ENCODE measurements at regions not wholly inside any gene's neighbourhood (a gene's known extent, or its start where the extent isn't known, plus 50 kb on each side); places are given as distances from the start of the nearest gene placed in this dataset.
A peak's percentile ranks its signal among the peaks of the same experiment; 100 is the strongest.
"Not testable (repeated sequence)": the region's sequence is repeated elsewhere in the genome, so short reads cannot be mapped to it uniquely, and the experiment has no call there.

DNA sequence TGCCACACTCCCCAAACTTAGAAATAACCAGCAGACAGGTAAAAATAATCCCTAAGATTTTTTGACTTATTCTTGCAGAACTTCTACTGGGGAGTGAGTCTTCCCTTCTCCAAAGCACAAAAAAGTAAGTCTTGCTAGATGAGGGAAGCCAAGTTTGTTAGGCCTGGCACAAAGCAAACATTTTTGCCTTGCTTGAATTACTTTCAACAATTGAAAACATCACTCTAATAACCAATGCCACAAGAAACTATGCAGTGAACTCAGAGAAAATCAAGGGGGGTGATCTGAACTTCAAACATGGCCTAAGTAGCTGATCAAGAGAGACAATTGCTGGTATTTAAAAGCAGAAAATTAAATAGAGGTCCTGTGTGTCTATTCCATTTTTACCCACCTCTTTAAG lies 123.6 kb upstream of the SLC1A3 start:
- DNase-seq, result no peak

DNA sequence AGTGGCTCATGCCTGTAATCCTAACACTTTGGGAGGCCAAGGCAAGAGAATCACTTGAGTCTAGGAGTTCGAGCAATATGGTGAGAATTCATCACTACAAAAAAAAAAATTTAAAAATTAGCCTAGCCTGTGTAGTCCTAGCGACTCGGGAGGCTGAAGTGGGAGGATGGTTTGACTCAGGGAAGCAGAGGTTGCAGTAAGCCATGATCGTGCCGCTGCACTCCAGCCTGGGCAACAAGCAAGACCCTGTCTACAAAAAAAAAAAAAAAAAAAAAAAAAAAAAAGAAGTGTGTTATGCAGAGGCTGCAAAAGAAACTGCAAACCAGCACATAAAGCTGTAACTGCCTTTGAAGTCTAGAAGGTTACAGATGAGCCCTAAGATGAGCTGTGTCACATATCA lies 116.9 kb upstream of the SLC1A3 start:
- no peak for DNase-seq

DNA sequence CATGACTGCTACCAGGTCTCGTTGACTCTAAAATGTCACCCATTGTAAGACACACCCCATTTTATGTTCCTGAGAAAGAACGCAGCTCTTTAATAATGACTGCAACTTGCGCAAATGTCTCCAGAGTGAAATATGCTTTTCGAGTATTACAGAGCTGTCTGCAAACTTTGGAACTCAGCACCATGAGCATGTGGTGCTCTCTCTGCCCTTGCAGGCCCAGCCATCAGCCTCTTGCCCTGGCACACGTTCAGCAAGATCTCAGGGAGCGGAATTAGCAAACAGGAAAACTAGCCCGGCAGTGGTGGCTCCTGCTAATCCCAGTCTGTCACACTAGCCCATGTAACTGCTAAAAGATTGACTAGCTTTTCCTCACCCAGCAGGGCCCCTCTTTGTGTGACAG lies 114.5 kb upstream of the SLC1A3 start:
- DNase-seq, result no peak

DNA sequence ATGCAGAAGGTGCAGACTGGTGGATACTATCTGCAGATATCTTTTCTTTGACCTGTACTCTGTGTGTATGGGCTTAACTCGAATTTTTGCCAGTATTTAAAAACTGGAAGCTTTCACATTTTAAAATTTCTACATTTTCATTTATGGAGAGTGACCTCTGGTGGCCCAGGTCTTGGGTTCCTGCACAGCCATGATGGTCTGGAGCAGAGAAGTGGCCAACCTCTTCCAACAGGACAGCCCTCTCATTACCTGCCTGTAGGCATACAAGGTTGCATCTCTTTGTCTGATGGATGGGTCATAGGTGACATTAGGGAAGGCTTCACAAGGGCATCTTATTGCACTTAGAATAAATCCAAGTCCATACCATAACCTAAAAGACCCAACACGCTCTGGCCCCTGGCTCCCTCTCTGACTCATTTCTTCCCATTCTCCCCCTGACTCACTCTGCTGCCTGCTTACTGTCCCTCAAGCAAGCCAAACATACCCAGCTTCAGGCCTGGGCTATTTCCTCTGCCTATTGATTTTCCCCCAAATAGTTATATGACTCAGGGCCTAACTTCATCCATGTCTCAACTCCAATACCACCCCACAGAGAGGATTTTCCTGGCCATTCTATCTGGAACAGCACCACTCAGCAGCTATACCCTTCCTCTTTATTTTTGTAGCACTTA lies 113.3 kb upstream of the SLC1A3 start:
- DNase-seq, result no peak

DNA sequence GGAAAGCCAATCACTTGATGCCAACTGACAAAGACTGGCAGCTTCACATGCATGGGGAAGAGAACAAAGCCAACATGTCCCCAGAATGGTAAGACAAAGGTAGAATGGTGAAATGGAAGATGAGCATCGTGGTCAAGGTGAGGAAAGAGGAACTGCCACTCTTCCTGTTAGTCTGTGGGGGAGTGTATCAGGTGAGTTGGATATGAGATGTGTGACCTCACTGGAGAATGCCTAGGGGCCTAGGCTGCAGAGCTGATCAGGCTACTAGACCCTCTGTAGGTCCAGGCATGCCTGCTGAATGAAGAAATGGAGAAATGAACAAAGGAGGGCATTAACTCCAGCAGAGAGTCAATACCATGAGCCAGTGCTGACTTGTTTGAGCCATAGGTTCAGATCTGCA lies 112.4 kb upstream of the SLC1A3 start:
- DNase-seq, result no peak

DNA sequence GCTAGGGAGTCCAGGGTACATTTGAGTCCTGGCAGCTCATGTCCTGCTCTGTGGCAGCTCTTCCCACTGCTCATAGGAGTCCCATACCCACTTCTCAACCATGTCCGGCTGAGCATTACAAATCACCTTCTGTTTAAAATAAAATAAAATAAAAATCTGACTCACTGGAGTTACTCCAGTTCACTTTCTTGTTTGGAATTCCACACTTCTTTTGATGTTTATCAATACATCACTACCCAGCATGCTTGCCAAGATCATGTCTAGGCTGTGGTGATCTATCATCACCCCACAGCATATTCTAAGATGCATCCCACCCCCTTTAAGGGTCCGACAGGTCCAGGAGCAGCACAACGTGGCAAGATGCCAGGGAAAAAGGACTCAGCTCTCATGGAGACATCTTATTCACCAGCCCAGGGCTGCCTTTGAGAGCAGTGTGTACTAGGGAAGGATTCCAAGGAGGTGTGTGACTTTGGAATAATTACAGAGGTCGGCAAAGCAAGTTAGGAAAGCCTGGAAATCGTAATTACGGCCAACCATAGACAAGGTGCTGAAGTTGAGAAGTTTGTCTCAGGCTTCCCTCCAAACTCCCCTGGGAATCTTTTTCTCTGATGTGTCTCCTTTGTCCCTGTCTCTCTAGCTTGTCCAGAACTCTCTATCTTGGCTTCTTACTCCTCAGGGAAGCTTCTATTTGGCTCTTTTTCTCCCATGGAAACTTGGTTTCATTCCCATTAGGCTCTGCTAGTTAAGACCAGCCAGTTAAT lies 111.4 kb upstream of the SLC1A3 start:
- no peak for DNase-seq

DNA sequence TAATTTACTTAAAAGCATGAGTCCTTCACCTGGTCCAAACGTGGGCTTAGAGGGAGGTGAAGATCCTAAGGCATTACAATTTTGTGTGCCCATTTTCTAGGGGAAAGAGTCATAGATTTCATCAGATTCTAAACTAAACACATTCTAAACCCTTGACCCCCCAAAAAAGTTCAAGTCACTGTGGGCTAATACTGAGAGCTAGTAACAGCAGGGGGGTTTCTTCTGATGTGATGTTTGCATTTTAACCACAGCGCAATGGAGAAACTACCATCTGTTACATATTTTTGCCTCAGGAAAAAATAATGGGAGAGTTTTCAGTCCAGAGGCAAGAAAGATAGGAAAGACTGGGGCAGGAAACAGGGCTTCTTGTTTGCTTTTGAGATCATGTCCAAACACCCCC lies 110.8 kb upstream of the SLC1A3 start:
- no peak for DNase-seq

DNA sequence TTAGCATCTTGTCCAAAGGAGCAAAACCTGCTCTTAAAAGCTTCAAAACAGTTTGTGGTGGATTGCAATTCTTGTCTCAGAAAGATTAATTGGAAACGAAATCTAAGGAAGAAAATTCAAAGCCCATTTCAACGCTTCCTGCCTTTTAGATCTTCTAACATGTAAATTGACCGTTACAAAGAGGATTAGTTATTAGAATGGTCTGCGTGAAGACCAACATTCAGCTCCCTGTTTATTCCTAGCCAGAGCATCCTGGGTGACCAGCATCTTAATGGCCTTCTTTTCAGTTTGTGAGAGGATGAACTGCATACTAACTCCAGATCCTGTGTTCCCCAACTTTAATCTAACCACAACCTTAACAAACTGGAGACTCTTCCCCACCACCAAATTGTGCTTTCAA lies 109.9 kb upstream of the SLC1A3 start:
- no peak for DNase-seq

DNA sequence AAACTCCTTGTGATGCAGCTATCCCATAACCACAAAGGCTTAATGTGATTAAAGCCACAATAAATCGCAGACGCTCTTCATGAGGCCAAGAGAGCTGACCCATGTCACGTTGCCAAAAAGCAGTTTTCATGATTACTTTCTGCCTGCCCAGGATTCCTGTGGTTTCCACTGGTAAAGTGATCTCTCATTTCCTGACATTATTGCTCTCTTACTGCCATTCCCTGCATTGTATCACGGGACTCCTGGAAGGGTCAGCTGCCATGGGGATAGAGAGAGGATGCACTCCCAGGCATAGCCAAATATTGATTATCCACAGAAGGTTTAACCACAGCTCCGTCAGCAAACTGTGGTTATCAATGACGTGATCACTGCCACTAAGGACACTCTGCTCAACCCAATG lies 103.8 kb upstream of the SLC1A3 start:
- DNase-seq, result no peak

DNA sequence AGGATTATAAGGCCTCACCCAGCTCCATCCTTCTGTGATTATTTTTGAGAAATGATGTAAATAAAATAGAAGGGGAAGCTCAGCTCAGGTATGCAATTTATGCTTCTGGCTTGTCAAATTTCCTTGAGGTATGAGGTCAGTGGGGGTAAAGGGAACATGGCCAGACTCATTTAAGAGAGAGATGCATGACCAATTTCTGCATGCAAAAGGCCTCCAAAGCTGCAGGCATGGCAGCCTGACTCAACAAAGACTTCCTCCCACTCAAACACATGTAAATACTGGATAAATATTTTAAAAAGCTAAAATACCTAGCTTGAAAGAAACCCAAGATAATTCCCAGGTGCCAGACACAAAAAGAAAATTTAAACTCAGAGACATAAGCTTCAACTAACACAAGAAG lies 101.4 kb upstream of the SLC1A3 start:
- no peak for DNase-seq

DNA sequence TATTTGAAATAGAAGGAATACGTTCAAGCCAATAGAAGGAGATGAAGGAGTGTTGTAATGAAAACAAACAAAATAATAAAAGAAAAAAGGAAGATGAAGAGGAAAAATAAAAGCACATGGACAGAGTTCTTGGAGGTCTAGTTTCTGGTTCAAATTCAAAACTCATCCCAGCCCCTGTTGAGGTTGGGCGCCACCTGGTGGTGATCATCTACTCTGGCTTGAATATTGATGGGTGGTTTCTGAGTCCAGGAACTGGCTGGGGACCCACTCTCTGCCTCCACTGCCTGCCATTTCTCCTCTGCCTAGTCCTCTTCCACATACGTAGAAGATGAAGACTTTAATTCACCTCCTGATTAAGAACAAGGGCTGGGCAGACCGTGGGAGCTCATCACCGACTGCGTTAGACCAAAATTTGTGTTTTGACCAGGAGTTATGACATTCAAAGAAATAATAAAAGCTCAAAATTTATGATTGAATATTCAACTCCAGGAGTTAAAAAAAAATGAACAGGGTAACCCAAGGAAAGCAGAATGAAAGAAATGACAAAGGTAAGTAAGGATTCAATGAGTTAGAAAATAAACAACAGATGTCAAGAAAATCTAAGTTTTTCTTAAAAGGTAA lies 99.0 kb upstream of the SLC1A3 start:
- DNase-seq, result peak; percentile 77 to 82

DNA sequence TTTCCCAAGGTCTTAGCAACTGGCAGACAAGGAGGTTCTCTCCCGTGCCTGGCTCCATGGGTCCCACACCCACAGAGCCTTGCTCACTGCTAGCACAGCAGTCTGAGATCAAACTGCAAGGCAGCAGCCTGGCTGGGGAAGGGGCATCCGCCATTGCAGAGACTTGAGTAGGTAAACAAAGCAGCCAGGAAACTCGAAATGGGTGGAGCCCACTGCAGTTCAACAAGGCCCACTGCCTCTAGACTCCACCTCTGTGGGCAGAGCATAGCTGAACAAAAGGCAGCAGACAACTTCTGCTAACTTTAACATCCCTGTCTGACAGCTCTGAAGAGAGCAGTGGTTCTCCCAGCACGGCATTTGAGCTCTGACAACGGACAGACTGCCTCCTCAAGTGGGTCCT lies 98.1 kb upstream of the SLC1A3 start:
- DNase-seq, result not testable (repeated sequence)

DNA sequence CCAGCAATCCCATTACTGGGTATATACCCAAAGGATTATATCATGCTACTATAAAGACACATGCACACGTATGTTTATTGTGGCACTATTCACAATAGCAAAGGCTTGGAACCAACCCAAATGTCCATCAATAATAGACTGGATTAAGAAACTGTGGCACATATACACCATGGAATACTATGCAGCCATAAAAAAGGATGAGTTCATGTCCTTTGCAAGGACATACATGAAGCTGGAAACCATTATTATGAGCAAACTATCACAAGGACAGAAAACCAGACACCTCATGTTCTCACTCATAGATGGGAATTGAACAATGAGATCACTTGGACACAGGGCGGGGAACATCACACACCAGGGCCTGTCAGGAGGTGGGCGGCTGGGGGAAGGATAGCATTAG lies 92.8 kb upstream of the SLC1A3 start:
- not testable (repeated sequence) for DNase-seq

DNA sequence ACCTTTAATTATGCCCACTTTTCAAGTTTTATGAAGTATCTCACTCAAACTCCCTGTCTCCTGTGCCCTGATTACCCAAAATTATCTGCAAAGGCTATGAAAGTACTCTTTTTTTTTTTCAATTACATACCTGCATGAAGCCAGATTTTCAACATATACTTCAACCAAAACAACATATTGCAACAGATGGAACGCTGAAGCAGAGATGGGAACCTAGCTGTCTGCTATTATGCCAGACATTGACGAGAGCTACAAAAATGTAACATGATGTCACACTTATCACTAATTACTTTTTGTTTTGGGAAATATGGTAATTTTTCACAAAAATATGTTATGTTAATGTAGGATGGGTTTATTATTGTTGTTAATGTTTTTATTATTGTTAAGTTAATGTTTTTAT lies 86.5 kb upstream of the SLC1A3 start:
- DNase-seq, result no peak

DNA sequence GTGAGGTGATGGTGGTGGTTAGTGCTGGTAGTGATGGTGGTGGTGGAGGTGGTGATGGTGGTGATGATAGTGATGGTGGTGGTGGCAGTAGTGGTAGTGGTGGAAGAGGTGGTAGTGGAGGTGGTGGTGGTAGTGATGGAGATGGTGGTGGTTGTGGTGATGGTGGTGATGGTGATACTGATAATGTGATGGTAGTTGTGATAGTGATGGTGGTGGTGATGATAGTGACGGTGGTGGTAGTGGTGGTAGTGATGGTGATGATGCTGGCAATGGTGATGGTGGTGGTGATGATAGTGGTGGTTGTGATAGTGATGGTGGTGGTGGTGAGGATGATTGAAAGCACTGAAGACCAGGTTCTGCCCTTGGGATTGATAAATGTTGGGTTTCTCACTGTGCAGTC lies 85.2 kb upstream of the SLC1A3 start:
- no peak for DNase-seq

DNA sequence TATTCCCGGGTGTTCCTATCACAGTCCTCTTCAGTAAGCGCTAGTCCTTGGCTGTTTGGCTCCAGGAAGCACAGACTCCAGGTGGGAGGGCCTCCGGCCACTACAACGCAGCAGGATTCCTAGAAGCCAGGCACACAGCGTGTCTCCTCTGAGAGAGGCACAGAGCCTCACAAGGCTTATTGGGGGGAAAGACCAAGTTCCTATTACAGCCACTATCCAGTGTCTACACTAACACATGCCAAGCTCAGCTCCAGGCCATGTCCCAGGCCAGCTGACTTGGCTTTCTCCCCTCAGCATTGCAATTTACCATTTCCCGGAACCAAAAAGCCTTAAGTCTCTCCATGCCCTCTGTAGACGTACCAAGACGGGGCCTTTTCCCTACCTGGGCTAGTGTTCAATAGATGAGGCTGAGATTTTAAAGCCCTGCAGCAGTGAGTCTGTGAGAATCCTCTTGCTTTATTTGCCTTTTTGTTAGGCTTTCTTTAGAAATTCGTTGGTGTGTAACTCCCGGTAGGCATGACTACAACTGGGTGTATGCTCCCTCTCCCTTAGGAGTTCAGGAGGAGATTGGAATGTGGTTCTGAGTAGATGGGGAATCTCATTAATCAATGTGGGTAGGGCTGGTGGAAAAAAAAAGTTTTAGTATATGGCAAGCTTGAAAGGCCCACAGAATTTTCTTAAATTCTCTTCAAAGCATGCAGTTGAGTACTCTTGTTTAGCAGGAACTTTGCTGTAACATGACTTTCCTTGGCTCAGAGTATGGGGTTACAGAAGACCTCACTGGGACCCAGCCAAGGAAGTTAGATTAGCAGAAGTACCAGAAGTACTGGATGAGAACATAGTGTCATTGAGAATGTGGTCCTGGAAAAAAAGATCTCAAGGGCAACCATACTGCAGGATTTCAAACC lies 84.3 kb upstream of the SLC1A3 start:
- DNase-seq, result no peak

DNA sequence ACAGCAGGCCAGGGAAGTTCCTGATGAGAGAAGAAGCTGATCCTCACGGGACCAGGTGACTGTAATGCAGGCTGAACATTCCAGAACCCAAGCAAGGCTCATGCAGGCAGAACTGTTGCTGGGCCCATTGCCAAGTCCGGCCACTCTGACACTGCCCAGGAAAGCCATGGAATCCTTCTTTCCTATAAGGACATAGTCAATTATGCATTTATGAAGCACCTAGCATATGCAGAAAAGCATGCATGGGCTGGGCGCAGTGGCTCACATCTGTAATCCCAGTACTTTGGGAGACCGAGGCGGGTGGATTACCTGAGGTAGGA lies 83.7 kb upstream of the SLC1A3 start:
- no peak for DNase-seq

DNA sequence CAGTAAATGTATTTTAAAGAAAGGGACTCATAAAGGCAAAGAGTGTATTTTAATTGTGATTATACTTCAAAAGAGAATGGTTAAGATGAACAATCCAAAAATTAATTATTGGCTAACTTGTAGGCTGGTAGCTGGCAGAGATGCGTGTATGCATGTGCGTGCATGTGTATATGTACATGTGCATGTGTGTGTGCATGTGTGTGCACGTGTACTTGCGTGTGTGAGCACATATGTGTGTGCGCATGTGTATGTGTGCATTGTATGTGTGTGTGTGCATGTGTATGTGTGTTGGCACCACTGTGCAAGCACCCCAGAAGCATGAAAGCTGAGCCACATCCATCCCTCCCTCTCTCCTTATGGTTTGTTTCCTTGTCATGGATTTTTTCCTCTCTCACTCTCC lies 83.0 kb upstream of the SLC1A3 start:
- no peak for DNase-seq

DNA sequence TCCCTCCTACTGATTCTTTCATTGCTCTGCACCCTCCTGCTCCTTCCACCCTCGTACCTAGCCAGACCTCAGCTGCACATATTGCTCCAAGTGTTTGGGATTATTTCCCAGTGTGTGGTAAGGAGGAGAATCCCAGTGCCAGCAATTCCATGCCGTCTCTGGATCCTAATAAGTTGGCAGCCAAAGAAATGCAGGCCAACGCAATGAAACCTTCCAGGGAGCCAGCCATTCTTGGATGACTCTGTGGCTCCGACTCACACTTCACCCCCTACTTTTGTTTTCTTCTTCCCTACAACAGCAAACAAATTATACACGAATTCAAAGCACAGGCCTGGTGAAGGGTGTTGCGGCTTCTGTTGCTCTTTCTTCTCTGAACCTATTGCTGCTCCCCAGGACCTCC lies 82.5 kb upstream of the SLC1A3 start:
- DNase-seq, result no peak

DNA sequence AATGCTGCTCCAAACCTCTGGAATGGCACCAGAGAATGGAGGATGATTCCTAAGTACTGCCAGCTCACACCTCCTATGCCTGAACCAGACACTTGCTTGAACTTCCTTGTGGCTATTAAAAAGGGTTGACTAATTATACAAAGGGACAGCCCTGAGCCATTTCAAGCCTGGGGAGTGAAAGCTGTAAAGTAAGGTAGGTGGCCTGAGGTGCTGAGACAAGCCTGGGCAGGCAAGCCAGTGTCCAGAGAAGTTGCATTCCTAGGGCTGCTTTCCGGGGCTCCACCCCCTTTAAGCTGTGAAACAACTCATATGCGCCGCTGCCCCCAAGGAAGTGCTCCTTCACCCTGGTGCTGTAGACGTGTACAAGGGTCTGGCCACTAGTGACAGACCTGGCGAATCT lies 79.9 kb upstream of the SLC1A3 start:
- DNase-seq, result no peak

DNA sequence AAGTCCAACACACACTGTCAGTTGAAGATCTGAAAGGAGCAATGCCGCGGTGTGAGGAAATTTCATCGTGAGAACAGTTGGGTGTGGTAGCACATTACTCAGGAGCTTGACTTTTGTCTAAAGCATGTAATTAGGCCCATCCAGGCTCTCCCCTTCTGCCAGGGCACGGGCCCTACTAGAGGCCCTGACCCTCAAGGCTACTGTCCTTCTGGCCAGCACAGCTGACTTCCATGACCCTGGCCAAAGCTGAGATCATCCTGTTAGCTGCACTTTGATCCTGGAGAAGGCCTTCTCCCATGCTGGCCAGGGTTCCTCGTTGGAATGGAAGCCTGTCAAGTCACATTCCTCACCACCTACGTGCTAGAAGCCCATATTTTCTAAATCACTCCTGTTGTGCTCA lies 77.8 kb upstream of the SLC1A3 start:
- DNase-seq, result no peak

DNA sequence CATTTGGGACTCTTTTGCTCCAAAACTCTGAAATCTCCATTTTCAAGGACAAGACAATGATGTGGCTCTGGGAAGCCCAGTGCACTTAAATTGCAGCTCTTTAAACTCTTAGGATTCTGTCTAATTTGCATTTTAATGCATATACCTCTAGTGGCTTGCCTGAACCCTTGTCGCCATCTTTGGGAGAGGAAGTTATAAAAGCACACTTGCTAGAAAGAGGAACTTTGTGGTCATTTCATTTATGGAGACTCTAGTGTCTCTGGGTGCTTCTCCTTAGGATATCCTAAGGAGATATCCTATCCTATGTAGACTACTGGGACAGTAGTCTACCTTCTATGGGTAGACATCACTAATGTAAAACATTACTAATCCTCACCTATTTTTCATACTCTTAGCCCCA lies 77.3 kb upstream of the SLC1A3 start:
- no peak for DNase-seq

DNA sequence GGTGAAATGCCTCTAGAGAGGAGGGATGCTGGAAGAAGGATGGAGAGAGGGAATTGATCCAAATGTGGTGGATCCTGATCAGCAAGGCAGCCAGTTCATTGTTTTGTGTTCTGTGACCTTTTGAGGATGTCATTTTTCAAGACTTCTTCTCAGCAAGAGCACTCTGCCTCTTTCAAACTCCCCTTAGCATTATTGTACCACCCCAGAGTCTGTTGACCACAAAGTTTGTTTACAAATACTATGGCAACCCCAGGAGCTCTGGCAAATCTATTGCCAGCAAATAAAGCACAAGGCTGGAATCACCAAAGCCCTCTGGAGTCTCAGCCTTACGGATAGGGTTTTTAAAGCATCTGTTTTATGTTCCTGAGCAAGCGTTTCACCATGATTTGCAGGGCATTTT lies 76.2 kb upstream of the SLC1A3 start:
- no peak for DNase-seq

DNA sequence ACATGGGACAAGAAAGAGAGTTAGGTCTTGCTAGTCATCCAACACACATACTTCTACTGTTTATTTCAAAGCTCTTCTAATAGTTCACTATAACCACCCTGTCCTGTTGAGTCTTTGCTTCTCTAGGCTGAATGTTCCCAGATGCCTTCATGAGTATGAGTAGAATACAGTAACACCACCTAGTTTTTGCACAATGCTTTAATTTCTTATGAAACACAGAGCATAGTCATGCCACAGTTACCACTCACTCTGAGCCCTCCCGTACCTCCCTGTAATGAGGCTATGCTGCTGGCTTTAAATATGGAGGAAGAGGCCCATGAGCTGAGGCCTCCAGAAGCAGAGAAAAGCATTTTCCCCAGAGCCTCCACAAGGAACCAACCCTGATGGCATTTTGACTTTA lies 75.0 kb upstream of the SLC1A3 start:
- no peak for DNase-seq
